MCF 10A (cell line): ENCODE measurements at regions not wholly inside any gene's neighbourhood (a gene's known extent, or its start where the extent isn't known, plus 50 kb on each side); places are given as distances from the start of the nearest gene placed in this dataset.

Source experiments
- BruUV-seq: library from RNA; stranded (reverse); fragments of 400-500 nt; replicated peaks from 2 replicates; lab custom pipeline; 2021; lab: Mats Ljungman, UMichigan
- CTCF ChIA-PET: fragments of 300-600 bp; sonication (Branson Sonifier 250); formaldehyde crosslinking; extraction: SDS; loops from one replicate; lab custom pipeline; 2021; ENCODE audit warnings: antibody characterized with exemption, inconsistent platforms; lab: Yijun Ruan, JAX
- POLR2A ChIA-PET: fragments of 300-600, 350-650 bp; sonication (Branson Sonifier 250); formaldehyde crosslinking; extraction: SDS; loops from one replicate; lab custom pipeline; 2020; ENCODE audit warnings: antibody characterized with exemption, inconsistent platforms; lab: Yijun Ruan, JAX
- DNase-seq: peaks from one replicate; pipeline ENCODE4 v3.0.0-alpha.2; 2018; ENCODE audit not compliant: unreplicated experiment
- H3K27ac Mint-ChIP-seq: one replicate; pipeline ENCODE4 v1.8.0; 2022; ENCODE audit warnings: mild to moderate bottlenecking, low read depth, mixed read lengths; ENCODE audit not compliant: unreplicated experiment
- H3K27me3 Mint-ChIP-seq: one replicate; pipeline ENCODE4 v1.8.0; 2022; ENCODE audit warnings: mixed read lengths; ENCODE audit not compliant: insufficient read depth, unreplicated experiment
- H3K36me3 Mint-ChIP-seq: one replicate; pipeline ENCODE4 v1.8.0; 2022; ENCODE audit warnings: mild to moderate bottlenecking, moderate library complexity, mixed read lengths; ENCODE audit not compliant: insufficient read depth, unreplicated experiment
- H3K4me1 Mint-ChIP-seq: one replicate; pipeline ENCODE4 v1.8.0; 2022; ENCODE audit warnings: mixed read lengths; ENCODE audit not compliant: insufficient read depth, unreplicated experiment
- H3K4me3 Mint-ChIP-seq: one replicate; pipeline ENCODE4 v1.8.0; 2022; ENCODE audit warnings: mild to moderate bottlenecking, moderate library complexity, mixed read lengths; ENCODE audit not compliant: unreplicated experiment
- H3K9me3 Mint-ChIP-seq: one replicate; pipeline ENCODE4 v1.8.0; 2022; ENCODE audit warnings: mixed read lengths; ENCODE audit not compliant: unreplicated experiment
- intact Hi-C: fragments of 100-400 bp; cut with micrococcal nuclease; formaldehyde crosslinking; loops from 2 replicates; pipeline ENCODE4 v1.14.1; 2022
- TF ChIP-seq, protein P1 (sequence below): fragments of 200-600 bp; IDR thresholded peaks from one replicate; pipeline ENCODE4 v1.8.0; 2022; ENCODE audit warnings: antibody characterized with exemption, mild to moderate bottlenecking; ENCODE audit not compliant: unreplicated experiment

- Mint-ChIP-seq H3K27ac (no peak overlapping the region), H3K4me1 (peaks cover 18% of the 10 kb centered on the region), H3K36me3 (no peaks in the 10 kb centered on the region), H3K9me3 (peaks cover 7% of the 10 kb centered on the region), H3K27me3 (no peaks in the 10 kb centered on the region), H3K4me3 (no peak overlapping the region)
- ChIA-PET POLR2A (interaction anchor here (1.1 kb wide), 1 partner anchor 15 kb away, joined by 3 read pairs; no protein-coding TSS in a partner anchor), CTCF (interaction anchor here (0.6 kb wide), 1 partner anchor 170 kb away, joined by 3 read pairs; no protein-coding TSS in a partner anchor)
- DNase-seq: no peak
- intact Hi-C loops: no loop called here
- no TSS peak for BruUV-seq
- TF ChIP-seq, protein P1, sequence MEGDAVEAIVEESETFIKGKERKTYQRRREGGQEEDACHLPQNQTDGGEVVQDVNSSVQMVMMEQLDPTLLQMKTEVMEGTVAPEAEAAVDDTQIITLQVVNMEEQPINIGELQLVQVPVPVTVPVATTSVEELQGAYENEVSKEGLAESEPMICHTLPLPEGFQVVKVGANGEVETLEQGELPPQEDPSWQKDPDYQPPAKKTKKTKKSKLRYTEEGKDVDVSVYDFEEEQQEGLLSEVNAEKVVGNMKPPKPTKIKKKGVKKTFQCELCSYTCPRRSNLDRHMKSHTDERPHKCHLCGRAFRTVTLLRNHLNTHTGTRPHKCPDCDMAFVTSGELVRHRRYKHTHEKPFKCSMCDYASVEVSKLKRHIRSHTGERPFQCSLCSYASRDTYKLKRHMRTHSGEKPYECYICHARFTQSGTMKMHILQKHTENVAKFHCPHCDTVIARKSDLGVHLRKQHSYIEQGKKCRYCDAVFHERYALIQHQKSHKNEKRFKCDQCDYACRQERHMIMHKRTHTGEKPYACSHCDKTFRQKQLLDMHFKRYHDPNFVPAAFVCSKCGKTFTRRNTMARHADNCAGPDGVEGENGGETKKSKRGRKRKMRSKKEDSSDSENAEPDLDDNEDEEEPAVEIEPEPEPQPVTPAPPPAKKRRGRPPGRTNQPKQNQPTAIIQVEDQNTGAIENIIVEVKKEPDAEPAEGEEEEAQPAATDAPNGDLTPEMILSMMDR: no peak
Measured at GRCh38 chr1:185377831-185378230, 60.8 kb upstream of the IVNS1ABP start.

DNA sequence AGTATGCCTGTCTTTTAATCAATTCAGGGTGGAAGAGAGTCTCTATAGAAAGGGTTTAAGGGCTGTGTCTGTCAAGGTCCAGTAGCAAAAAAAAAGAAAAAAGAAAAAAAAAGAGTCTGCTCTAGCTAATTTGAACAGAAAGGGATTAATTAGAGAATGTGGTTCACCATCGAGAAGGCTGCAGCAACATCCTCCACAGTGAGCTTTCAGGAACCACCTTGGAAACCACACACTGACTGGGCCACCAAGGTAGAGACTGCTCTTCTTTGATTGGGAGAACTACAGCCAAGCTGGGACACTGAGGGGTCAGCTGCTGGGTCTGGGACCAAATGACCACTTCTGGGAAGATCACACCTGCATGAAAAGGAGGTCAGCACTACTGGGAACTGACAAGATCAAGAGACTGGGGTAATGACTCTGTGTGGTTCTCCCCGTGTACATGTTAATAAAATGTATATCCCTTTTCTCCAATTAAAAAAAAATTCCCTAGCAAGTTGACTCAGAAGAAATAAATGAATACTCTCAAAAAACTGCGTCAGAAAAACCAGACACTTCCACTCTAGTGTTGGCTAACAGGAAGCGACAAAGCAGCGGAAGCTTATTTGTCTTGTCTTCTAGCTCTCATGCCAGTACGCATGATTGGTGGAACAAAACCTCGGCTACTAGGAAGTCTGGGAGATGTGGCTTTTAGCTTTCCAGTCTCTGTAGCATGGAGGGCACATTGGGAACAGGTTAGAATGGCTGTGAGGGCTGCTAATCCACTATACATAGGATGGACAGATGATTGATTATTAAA is 60.0 kb upstream of the IVNS1ABP start:
- peaks cover 18% of the 10 kb centered on the region for H3K4me1 Mint-ChIP-seq
- no peaks in the 10 kb centered on the region for H3K36me3 Mint-ChIP-seq
- POLR2A ChIA-PET: no interaction called here
- no peak overlapping the region for H3K27ac Mint-ChIP-seq
- H3K4me3 Mint-ChIP-seq: no peak overlapping the region
- no TSS peak for BruUV-seq
- intact Hi-C loops: no loop called here
- no peaks in the 10 kb centered on the region for H3K27me3 Mint-ChIP-seq
- DNase-seq: peak; percentile 54
- CTCF ChIA-PET: interaction anchor here (0.6 kb wide), 1 partner anchor 171 kb away, joined by 3 read pairs; no protein-coding TSS in a partner anchor
- TF ChIP-seq, protein P1: no peak
- H3K9me3 Mint-ChIP-seq: peaks cover 7% of the 10 kb centered on the region

DNA sequence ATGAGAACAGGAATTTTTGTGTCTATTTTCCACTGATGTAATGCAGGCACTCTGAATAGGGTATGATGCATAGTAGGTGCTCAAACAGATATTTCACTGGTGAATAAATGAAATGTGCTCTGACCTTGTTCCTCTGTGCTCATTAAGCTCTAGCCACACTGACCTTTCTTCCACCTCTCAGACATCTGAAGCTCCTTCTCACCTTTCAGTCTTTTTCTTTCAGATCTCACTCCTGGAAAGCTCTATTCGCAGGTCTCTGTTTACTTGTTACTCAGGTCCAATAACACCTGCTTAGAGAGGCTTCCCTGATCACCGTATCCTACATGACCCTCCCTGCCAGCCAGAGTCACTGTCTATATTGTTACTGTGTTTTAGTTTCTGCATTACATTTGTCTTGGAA is 59.2 kb upstream of the IVNS1ABP start:
- Mint-ChIP-seq H3K36me3 (no peaks in the 10 kb centered on the region), H3K4me1 (peaks cover 18% of the 10 kb centered on the region), H3K27me3 (no peaks in the 10 kb centered on the region), H3K9me3 (peaks cover 3% of the 10 kb centered on the region), H3K4me3 (no peak overlapping the region), H3K27ac (no peak overlapping the region)
- intact Hi-C loops: no loop called here
- ChIA-PET CTCF (interaction anchor here (1.2 kb wide), 1 partner anchor 10 kb away, joined by 3 read pairs; no protein-coding TSS in a partner anchor), POLR2A (no interaction called here)
- TF ChIP-seq, protein P1: no peak
- DNase-seq: no peak
- BruUV-seq: no TSS peak

DNA sequence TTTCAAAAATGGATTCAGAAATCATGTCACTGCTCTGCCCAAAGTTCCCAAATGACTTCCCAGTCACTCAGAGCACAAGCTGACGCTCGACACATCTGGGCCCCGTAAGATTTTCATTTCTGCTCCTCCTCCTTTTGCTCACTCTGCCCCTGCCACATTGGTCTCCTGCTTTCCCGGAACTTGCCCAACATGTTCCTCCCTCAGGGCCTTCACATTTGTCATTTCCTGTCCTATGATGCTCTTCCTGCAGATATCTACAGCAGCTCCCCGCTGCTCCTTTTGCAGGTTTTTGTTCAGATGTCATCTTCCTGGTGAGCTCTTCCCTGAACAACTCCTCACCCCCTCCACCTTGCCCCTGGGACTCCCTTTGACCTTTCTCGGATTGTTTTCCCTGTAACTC is 58.5 kb upstream of the IVNS1ABP start:
- no peaks in the 10 kb centered on the region for H3K36me3 Mint-ChIP-seq
- no TSS peak for BruUV-seq
- H3K27me3 Mint-ChIP-seq: no peaks in the 10 kb centered on the region
- TF ChIP-seq, protein P1: no peak
- no peaks in the 10 kb centered on the region for H3K9me3 Mint-ChIP-seq
- peak; percentile 90 for DNase-seq
- no peak overlapping the region for H3K27ac Mint-ChIP-seq
- H3K4me3 Mint-ChIP-seq: no peak overlapping the region
- ChIA-PET CTCF (interaction anchor here (1.2 kb wide), 1 partner anchor 10 kb away, joined by 3 read pairs; no protein-coding TSS in a partner anchor), POLR2A (interaction anchor here (0.7 kb wide), 2 partner anchors 47 to 58 kb away, joined by 3 to 7 read pairs; partner anchors contain the start of gene IVNS1ABP)
- H3K4me1 Mint-ChIP-seq: peaks cover 18% of the 10 kb centered on the region
- intact Hi-C loops: no loop called here
